ENCODE measurements at regions not wholly inside any gene's neighbourhood (a gene's known extent, or its start where the extent isn't known, plus 50 kb on each side); places are given as distances from the start of the nearest gene placed in this dataset.

DNA sequence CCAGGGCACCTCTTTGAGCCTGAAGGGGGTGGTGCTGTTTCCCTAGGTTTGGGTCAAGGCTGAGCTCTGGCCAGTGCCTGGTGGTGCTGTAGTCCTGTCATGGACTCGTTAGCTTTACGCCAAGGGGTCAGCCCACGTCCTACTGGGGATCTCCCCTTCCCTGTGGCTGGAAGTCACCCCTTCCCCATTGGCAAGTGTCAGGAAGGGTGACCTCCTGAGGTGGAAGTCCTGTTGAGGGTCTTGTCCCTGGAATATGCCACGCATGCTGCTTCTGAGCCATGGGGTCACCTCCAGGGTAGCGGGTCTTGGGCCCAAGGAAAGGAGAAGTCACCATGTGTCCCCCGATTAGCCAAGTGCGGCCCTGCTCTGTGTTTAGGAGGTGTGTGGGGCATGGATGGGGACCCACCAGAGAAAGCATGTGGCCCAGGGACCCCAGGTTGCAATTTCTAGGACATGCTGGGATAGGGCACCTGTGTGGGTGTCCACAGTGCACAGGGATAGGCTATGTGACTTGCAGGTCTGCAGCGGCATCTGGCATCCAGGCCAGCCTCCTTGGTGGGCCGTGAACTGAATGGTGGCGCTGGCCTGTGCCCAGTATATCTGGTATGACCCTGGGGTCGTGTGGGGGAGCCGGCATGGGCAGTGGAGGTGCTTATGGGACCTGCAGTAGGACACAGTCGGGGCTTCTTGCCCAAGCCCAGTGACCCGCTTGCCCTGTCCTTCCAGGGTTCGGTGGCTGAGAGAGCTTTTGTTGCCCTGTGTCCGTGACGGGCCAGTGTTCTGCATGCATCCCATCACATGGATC lies 226.7 kb downstream of the SNRPN start:
- no peak for DNase-seq (ENCODE audit: low spot score)

DNA sequence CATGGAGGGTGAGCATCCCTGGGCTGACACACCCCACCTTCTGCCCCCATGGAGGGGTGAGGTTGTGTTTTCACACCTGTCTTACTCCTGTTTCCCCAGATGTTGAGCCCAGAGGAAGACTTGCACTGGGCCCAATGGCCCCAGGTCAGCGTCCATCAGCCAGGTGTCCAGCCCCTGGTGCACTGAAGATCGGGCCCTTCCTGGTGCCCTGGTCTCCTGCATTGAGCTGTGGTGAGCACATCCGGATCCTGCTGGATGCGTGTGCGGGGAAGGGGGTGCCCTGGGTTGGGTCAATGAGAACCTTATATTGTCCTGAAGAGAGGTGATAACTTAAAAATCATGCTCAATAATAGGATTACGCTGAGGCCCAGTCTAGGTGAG lies 227.3 kb downstream of the SNRPN start:
- DNase-seq (ENCODE audit: low spot score): no peak

DNA sequence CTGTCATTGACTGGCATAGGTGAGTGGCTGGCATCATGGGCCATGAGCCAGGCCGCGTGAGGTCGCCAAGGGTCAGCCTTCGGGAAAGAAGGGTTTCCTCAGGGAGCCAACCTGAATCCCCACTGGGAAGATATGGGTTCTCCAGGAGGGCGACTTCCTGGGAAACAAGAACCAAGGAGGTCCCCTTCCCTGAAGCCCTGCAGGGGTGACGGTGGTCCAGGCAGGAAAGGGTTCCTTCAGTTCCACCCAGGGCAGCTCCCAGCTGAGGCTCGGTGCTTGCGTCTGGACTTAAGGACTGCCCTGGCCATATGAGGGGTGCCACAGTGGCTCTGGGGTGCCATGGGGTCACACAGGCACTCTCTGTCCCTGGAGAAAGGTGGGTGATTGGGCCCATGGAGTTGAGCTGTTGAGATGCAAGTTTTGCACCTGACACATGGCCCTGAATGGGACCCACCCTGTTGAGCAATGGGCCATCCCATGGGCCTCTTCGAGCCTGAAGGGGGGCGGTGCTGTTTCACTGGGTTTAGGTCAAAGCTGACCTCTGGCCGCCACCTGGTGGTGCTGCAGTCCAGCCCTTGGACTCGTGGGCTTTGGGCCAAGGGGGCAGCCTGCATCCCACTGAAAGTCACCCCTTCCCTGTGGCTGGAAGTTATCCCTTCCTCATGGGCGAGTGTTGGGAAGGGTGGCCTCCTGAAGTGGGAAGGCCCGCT lies 228.1 kb downstream of the SNRPN start:
- DNase-seq (ENCODE audit: low spot score): no peak

DNA sequence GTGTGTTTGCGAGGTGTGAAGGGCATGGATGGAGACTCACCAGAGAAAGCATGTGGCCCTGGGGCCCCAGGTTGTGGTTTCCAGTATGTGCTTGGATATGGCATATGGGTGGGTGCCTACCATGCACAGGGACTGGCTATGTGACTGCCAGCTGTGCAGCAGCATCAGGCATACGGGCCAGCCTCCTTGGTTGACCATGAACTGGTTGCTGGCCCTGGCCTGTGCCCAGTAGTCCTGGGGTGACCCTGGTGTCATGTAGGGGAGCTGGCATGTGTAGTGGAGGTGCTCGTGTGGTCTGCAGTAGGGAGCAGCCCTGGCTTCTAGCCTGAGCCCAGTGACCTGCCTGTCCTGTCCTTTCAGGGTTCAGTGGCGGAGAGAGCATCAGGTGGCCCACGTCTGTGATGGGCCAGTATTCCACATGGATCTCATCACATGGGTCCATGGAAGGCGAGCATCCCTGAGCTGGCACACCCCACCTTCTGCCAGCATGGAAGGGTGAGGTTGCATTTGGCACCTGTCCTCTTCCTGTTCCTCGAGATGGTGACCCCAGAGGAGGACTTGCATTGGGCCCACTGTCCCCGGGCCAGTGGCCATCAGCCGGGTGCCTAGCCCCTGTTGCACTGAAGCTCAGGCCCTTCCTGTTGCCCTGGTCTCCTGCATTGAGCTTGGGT lies 228.9 kb downstream of the SNRPN start:
- DNase-seq (ENCODE audit: low spot score): no peak

DNA sequence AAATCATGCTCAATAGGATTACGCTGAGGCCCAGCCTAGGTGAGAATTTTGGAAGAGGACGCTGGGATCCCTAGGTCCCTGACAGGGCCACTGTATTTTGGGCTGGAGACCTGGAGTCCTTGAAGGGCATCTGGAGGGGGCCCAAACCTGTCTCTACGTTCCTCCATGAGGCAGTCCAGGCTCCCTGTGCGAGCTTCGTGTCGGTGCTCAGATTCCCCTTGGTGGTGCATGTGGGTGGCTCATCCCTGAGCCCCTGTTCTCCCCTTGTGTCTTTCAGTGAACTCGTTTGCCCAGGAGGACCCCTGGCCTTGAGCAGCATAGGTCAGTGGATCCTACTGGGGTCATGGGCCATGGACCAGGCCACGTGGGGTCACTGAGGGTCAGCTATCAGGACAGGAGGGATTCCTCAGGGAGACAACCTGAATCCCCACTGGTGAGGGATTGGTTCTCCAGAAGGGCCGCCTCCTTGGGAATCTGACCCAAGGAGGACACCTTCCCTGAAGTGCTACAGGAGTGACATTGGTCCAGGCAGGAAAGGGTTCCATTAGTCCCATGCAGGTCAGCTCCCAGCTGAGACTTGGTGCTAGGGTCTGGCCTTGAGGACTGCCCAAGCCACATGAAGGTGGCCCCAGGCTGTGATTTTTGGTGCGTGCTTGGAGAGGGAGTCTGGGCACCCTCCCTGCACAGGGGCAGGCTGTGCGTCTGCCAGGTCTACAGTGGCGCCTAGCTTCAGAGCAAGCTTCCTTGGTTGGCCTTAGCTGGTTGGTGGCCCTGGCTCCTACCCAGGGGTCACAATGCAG lies 229.8 kb downstream of the SNRPN start:
- no peak for DNase-seq (ENCODE audit: low spot score)

DNA sequence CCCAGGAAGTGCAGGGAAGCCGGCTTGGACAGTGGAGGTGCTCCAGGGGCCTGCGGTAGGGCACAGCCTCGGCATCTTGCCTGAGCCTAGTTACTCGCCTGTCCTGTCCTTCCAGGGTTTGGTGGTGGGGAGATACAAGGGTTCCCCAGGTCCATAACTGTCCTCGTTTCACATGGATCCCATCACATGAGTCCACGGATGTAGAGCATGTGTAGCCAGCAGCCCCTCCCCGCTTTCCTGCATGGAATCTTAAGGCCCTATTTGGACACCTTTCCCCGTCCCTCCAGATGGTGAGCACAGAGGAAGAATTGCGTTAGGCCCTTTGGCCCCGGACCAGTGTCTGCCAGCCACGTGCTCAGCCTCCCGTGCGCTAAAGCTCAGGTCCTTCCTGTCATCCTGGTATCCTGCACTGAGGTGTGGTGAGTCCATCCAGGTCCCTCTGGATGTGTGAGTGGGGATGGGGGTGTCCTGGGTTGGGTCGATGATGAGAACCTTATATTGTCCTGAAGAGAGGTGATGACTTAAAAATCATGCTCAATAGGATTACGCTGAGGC lies 230.4 kb downstream of the SNRPN start:
- DNase-seq (ENCODE audit: low spot score): no peak

DNA sequence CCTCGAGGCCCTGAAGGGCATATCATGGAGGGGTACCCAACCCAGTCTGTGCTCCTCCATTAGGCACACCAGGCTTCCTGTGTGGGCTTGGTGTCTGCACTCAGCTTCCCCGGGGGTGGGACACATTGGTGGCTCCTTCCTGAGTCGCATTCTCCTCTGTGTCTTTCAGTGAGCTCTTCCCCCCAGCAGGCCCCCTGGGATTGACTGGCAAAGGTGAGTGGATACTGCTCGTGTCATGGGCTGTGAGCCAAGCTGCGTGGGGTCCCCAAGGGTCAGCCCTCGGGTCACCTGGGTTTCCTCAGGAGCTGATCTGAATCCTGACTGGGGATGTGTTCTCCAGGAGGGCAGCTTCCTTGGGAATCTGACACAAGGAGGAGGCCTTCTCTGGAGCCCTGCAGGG lies 231.0 kb downstream of the SNRPN start:
- no peak for DNase-seq (ENCODE audit: low spot score)

DNA sequence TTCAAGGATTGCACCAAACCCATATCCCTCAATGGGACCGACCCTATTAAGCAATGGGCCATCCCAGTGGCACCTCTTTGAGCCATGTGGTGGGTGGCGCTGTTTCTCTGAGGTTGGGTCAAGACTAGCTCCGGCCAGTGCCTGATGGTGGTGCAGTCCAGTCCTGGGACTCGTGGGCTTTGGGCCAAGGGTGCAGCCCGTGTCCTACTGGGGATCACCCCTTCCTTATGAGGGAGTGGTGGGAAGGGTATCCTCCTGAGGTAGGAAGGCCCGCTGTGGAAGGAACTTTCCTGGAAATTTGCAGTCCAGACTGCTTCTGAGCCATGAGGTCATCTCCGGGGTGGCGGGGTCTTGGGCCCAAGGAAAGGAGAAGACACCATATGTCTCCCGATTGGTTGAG lies 231.6 kb downstream of the SNRPN start:
- DNase-seq (ENCODE audit: low spot score): no peak

DNA sequence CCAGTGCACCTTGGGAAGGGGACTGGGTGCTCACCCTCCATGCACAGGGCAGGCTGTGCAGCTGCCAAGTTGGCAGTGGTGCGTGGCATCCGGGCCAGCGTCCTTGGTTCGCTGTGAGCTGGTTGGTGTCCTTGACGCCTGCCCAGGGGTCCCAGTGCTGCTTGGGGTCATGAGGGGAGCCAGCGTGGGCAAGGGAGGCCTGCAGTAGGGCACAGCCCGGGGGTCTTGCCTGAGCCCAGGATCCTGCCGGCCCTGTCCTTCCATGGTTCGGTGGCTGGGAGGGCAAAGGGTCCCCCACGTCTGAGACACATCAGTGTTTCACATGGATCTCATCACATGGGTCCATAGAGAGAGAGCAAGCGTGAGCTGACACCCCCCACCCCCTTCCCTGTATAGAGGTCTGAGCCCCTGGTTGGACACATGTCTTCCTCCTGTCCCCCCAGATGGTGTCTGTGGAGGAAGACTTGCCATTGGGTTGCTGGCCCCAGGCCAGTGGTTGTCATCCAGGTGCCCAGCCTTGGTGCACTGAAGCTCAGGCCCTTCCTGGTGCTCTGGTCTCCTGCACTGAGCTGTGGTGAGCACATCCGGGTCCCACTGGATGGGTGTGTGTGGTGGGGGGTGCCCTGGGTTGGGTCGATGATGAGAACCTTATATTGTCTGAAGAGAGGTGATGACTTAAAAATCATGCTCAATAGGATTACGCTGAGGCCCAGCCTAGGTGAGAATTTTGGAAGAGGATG lies 232.3 kb downstream of the SNRPN start:
- no peak for DNase-seq (ENCODE audit: low spot score)

DNA sequence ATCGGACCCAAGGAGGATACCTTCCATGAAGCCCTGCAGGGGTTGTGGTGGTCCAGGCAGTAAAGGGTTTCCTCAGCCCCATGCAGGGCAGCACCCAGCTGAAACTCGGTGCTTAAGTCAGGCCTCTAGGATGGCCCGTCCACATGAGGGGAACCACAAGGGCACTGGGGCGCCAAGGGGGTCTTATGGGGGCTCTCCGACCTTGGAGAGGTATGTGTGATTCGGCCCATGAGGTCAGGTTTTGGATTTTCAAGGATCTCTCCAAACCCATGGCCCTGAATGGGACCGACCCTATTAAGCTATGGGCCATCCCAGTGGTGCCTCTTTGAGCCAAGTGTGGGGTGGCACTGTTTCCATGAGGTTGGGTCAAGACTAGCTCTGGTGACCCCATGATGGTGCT lies 233.3 kb downstream of the SNRPN start:
- DNase-seq (ENCODE audit: low spot score): no peak

DNA sequence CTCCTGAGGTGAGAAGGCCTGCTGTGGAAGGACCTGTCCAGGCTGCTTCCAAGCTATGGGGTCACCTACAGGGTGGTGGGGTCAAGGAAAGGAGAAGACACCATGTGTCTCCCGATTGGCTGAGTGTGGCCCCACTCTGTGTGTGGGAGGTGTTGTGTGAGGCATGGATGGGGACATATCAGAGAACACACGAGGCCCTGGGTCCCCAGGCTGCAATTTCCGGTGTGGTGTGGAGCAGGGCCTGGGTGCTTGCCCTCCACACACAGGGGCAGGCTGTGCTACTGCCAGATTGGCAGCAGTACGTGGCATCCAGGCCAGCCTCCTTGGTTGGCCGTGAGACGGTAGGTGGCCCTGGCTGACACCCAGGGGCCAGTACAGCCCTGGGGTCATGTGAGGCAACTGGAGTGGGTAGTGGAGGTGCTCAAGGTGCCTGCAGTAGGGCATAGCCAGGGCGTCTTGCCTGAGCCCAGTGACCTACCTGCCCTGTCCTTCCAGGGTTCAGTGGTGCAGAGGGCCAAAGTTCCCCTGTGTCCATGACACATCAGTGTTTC lies 233.8 kb downstream of the SNRPN start:
- no peak for DNase-seq (ENCODE audit: low spot score)

DNA sequence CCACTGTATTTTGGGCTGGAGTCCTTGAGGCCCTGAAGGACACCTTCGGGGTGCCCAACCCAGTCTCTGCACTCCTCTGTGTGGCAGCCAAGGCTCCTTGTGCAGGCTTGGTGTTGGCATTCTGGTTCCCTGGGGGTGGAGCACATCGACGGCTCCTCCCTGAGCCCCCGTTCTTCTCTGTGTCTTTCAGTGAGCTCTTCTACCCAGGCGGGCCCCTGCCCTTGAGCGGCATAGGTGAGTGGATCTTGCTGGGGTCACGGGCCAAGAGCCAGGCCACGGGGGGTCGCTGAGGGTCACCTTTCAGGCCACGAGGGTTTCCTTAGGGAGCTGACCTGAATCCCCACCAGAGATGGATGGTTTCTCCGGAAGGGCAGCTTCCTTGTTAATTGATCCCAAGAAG lies 234.8 kb downstream of the SNRPN start:
- no peak for DNase-seq (ENCODE audit: low spot score)

DNA sequence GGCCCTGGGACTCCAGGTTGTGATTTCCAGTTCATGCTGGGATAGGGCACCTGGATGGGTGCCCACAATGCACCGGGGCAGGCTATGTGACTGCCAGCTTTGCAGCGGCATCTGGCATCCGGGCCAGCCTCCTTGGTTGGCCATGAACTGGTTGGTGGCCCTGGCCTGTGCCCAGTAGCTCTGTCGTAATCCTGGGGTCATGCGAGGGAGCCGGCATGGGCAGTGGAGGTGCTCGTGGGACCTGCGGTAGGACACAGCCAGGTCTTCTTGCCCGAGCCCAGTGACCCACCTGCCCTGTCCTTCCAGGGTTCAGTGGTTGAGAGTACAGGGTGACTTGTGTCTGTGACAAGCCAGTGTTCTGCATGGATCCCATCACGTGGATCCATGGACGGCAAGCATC lies 237.9 kb downstream of the SNRPN start:
- DNase-seq (ENCODE audit: low spot score): no peak

DNA sequence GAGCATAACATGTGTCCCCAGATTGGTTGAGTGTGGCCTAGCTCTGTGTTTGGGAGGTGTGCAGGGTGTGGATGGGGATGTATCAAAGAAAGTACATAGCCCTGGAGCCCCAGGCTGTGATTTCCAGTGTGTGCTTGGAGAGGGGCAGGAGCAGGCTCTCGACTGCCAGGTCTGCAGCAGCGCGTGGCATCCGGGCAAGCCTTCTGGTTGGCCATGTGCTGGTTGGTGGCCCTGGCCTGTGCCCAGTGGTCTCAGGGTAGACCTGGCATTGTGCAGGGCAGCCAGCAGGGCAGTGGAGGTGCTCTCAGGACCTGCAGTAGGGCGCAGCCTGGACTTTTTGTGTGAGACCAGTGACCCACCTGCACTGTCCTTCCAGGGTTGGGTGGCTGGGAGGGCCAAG lies 231.5 kb downstream of the UBE3A start:
- DNase-seq (ENCODE audit: low spot score): no peak

DNA sequence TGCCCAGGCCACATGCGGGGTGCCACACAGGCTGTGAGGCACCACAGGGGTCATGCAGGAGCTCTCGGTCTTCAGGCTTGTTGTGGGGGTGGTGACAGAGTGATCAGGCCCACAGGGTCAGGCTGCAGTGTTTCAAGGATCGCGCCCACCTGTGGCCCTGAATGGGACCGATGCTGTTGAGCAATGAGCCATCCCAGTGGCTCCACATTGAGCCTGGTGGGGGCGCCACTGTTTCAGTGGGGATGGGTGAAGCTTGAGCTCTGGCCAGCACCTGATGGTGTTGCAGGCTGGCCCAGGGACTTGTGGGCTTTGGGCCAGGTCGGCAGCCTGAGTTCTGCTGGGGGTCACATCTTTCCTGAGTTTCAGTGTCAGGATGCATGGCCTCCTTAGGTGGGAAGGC lies 230.1 kb downstream of the UBE3A start:
- DNase-seq (ENCODE audit: low spot score): no peak

DNA sequence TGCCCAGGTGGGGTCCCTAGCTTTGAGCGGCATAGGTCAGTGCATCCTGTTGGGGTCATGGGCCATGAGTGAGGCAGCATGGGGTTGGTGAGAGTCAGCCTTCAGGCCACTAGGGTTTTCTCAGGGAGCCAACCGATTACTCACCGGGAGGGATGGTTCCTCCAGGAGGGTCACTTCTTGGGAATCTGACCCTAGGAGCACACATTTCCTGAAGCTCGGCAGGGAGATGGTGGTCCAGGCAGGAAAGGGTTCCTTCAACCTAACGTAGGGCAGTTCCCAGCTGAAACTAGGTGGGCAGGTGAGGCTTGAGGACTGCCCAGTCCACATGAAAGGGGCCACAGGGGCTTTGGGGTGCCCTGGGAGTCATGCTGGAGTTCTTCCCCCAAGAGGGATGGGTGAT lies 218.0 kb downstream of the UBE3A start:
- no peak for DNase-seq (ENCODE audit: low spot score)

DNA sequence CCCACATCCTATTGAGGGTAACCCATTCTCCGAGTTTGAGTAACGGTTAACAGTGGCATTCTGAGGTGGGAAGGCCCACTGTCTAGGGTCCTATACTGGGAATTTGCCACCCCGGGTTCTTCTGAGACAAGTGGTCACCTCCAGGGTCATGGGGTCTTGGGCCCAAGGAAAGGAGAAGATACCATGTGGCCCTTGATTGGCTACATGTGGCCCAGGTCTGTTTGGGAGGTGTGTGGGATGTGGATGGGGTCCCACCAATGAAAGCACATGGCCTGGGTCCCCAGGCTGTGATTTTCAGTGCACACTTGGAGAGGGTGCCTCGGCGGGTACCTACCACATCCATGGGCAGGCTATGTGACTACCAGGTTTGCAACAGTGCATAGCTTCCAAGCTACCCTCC lies 214.4 kb downstream of the UBE3A start:
- DNase-seq (ENCODE audit: low spot score): no peak

DNA sequence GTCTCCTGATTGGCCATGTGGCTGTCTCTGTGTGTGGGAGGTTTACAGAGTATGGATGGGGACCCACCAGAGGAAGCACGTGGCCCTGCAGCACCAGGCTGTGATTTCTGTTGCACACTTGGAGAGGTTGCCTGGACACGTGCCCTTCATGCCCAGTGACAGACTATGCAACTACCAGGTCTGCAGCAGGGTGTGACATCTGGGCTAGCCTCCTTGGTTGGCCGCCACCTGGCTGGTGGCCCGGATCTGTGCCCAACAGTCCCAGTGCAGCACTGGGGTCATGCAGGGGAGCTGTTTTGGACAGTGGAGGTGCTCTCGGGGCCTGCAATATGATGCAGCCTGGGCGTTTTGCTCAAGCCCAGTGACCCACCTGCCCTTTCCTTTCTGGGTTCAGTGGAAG lies 212.5 kb downstream of the UBE3A start:
- no peak for DNase-seq (ENCODE audit: low spot score)

DNA sequence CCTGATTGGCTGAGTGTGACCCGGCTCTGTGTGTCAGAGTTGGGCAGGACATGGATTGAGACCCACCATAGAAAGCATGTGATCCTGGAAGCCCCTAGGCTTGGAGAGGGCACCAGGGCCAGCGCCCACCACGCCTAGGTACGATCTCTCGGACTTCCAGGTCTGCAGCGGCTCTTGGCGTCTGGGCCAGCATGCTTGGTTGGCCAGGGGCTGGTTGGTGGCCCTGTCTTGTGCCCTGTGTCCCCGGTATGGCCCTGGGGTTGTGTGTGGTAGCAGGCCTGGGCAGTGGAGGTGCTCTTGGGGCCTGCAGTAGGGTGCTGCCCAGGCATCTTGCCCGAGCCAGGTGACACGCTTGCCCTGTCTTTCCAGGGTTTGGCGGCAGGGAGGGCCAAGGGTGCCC lies 210.6 kb downstream of the UBE3A start:
- no peak for DNase-seq (ENCODE audit: low spot score)

DNA sequence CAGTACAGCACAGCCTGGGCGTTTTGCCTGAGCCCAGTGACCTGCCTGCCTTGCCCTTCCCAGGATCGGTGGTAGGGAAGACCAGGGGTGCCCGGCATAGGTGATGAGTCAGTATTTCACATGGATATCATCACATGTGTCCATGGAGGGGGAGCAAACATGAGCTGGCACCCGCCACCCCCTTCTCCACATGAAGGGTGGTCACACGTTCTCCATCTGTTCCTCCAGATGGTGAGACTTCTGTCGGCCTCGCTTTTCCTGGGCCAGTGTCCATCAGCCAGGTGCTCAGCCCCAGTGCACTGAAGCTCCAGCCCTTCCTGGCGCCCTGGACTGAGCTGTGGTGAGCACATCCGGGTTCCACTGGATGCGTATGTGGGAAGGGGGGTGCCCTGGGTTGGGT lies 208.4 kb downstream of the UBE3A start:
- no peak for DNase-seq (ENCODE audit: low spot score)
